ENCODE measurements at regions not wholly inside any gene's neighbourhood (a gene's known extent, or its start where the extent isn't known, plus 50 kb on each side); places are given as distances from the start of the nearest gene placed in this dataset.

- dilution Hi-C loops (cut with MboI; ENCODE audit: extremely low pct_ligation_motif_present, low sequenced_read_pairs), result no loop called here
- Histone ChIP-seq H3K4me3 (replicated peaks in 1 of 3; ENCODE audit: insufficient read depth in 1 of 3, low read depth in 1 of 3, low read length in 3 of 3) (no peak overlapping the region), H3K9ac (replicated peaks; ENCODE audit: extremely low read depth, insufficient read depth, low read length) (no peak overlapping the region), H3K4me2 (ENCODE audit: insufficient read depth, low read length) (no peak overlapping the region), H3K9me3 (replicated peaks; ENCODE audit: control insufficient read depth, insufficient read depth, low read length) (peaks cover 4% of the 10 kb centered on the region), H3K9me1 (replicated peaks; ENCODE audit: control insufficient read depth, extremely low read depth, insufficient read depth, low read length) (no peaks in the 10 kb centered on the region), H2AFZ (ENCODE audit: low read depth, low read length) (no peak overlapping the region), H3K4me1 (ENCODE audit: control insufficient read depth, extremely low read depth, insufficient read depth, low read length) (no peaks in the 10 kb centered on the region), H3K36me3 (ENCODE audit: control insufficient read depth in 2 of 2, extremely low read depth in 1 of 2, insufficient read depth in 2 of 2, low read length in 2 of 2) (no peaks in the 10 kb centered on the region), H3K79me2 (ENCODE audit: control insufficient read depth, insufficient read depth, low read length) (no peaks in the 10 kb centered on the region), H3K27ac (ENCODE audit: insufficient read depth, low read depth, low read length) (no peak overlapping the region), H4K20me1 (replicated peaks; ENCODE audit: control insufficient read depth, extremely low read depth, insufficient read depth, low read length) (no peaks in the 10 kb centered on the region), H3K27me3 (ENCODE audit: control insufficient read depth in 2 of 2, insufficient read depth in 2 of 2, low read length in 2 of 2) (no peaks in the 10 kb centered on the region)
- intact Hi-C loops (cut with micrococcal nuclease), result no loop called here
- no TSS peak for BruUV-seq (replicated peaks)
- FAIRE-seq (no peak), DNase-seq (ENCODE audit: low read depth, low spot score) (no peak)
- CTCF ChIA-PET, result no interaction called here
- no peak for TF ChIP-seq POLR2A (IDR thresholded peaks at IDR 0.05; ENCODE audit: low read depth, low read length)
- POLR2A ChIA-PET, result no interaction called here
These were observed 691.8 kb downstream of the TMEM121 start for GRCh38 chr14:106218174-106218573.

- no peaks in the 10 kb centered on the region for H4K20me1 ChIP-seq (replicated peaks; ENCODE audit: control insufficient read depth, extremely low read depth, insufficient read depth, low read length)
- dilution Hi-C loops (cut with MboI; ENCODE audit: extremely low pct_ligation_motif_present, low sequenced_read_pairs), result no loop called here
- no peaks in the 10 kb centered on the region for H3K79me2 ChIP-seq (ENCODE audit: control insufficient read depth, insufficient read depth, low read length)
- no peak overlapping the region for H3K9ac ChIP-seq (replicated peaks; ENCODE audit: extremely low read depth, insufficient read depth, low read length)
- no peaks in the 10 kb centered on the region for H3K9me1 ChIP-seq (replicated peaks; ENCODE audit: control insufficient read depth, extremely low read depth, insufficient read depth, low read length)
- H3K4me1 ChIP-seq (ENCODE audit: control insufficient read depth, extremely low read depth, insufficient read depth, low read length), result no peaks in the 10 kb centered on the region
- no peak overlapping the region for H3K27ac ChIP-seq (ENCODE audit: insufficient read depth, low read depth, low read length)
- BruUV-seq (replicated peaks), result no TSS peak
- no peak for DNase-seq (ENCODE audit: low read depth, low spot score)
- intact Hi-C loops (cut with micrococcal nuclease), result no loop called here
- CTCF ChIA-PET, result no interaction called here
- POLR2A ChIA-PET, result no interaction called here
- no peaks in the 10 kb centered on the region for H3K9me3 ChIP-seq (replicated peaks; ENCODE audit: control insufficient read depth, insufficient read depth, low read length)
- TF ChIP-seq POLR2AphosphoS5 (IDR thresholded peaks at IDR 0.05; ENCODE audit: insufficient read depth, low read depth, low read length) (no peak), EZH2 (IDR thresholded peaks at IDR 0.05; ENCODE audit: borderline replicate concordance, low read depth, low read length, severe bottlenecking) (no peak)
- H3K36me3 ChIP-seq (ENCODE audit: control insufficient read depth in 2 of 2, extremely low read depth in 1 of 2, insufficient read depth in 2 of 2, low read length in 2 of 2), result no peaks in the 10 kb centered on the region
- no peak for FAIRE-seq
- no peak overlapping the region for H2AFZ ChIP-seq (ENCODE audit: low read depth, low read length)
- H3K4me3 ChIP-seq (replicated peaks in 1 of 3; ENCODE audit: insufficient read depth in 1 of 3, low read depth in 1 of 3, low read length in 3 of 3), result no peak overlapping the region
- no peaks in the 10 kb centered on the region for H3K27me3 ChIP-seq (ENCODE audit: control insufficient read depth in 2 of 2, insufficient read depth in 2 of 2, low read length in 2 of 2)
- H3K4me2 ChIP-seq (ENCODE audit: insufficient read depth, low read length), result no peak overlapping the region
These were observed 695.9 kb downstream of the TMEM121 start for GRCh38 chr14:106222311-106222710.

Data from endothelial cell of umbilical vein (primary cell).